GM12873 (cell line): ENCODE measurements at regions not wholly inside any gene's neighbourhood (a gene's known extent, or its start where the extent isn't known, plus 50 kb on each side); places are given as distances from the start of the nearest gene placed in this dataset.

Experiments
- CTCF ChIP-seq: IDR thresholded peaks from 2 replicates; pipeline ENCODE4 v1.5.1; 2012; ENCODE audit warnings: low read depth, mild to moderate bottlenecking, moderate library complexity, low read length, control low read depth; ENCODE audit not compliant: insufficient read depth; ENCODE audit errors: missing control alignments

DNA sequence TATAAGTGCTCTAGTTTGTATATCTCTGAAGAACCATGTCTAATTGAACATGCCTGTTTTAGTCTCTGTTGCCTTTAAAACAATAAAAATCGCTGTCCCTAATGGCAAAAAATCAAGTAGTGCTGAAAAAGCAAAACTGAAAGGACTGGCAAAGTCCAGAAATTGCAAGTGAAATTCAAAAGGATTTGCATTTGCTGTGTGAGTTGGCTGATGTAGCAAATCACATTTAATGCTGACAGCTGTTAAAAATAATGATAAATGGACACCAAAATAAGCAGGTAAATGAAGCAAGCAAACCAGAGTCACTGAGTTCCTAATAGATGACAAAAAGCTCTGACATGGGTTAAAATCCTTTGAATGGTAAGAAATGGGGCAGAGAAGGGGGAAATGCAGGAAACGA, 874.1 kb downstream of the GRM8 start:
- no peak for TF ChIP-seq CTCF

- no peak for TF ChIP-seq CTCF
These were observed 882.6 kb downstream of the GRM8 start for GRCh38 chr7:126370038-126370668.

DNA sequence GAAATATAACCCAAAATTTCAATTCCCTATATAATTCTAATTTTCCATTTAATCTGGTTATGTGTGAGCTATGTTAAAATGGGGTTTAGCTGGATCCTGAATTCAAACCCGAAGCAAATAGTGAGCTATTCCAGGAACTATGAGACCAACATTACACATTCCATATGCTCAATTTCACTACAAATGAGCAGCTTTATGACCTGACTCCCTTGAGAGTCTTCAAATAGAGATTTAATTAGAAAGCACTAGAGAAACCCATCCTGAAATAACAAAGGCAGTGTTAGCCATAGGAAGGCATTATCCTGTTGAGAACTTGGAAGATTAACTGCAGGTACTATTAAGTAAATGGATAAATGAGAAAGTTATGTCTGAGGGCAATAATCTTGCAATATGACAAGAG, 890.0 kb downstream of the GRM8 start:
- no peak for TF ChIP-seq CTCF

DNA sequence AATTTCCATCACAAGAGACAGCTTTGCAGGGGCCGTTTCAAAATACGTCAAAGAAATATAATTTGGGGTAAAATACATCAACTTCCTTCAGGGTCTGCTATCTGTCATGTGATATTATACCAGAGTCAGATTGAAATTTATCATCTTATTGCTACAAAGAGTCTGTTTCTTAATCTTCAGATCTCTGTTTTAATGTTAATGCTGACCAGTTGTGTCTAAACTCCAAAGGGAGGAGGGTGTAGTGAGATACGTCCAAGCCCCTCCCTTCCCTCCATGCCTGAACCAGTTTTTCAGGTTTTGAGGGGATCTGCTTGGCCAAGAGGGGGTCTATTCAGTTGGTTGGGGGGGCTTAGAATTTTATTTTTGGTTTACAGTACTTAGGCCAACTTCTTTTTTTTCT, 891.6 kb downstream of the GRM8 start:
- no peak for TF ChIP-seq CTCF

DNA sequence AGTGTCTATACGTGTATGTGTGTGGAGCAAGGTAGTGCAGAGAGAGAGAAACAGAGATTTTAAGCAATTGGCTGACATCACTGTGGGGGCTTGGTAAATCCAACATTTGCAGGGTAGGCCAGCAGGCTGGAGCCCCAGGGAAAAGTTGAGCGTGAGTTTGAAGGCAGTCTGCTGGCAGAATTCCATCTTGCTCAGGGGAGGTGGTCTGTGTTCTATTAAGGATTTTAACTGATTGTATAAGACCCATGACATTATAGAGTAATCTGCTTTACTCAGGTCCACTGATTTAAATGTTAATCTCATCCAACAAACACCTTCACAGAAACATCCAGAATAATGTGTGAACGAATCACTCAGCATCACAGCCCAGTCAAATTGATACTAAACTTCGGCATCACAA, 912.9 kb downstream of the GRM8 start:
- no peak for TF ChIP-seq CTCF

- no peak for TF ChIP-seq CTCF
These were observed 947.1 kb downstream of the GRM8 start for GRCh38 chr7:126305671-126306070.

DNA sequence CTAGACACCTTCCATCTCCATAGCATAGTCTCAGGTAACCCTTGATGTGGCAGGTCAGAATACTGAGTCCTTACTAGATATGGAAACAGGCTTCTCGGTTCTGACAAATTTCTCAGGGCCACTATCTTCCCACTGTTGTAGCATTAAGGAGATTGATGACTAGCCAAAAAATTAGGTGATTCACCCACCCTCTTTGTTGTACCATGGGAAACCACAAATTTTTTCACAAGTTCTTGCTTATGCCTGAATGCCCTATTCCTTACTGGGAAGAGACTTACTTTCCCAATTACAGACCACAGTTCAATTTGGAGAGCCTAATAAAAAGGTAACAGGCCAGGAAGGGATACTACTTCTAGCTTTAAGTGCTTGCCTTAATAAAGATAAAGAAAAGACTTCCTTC, 948.8 kb downstream of the GRM8 start:
- TF ChIP-seq CTCF, result no peak
